K562 (cell line): ENCODE measurements at regions not wholly inside any gene's neighbourhood (a gene's known extent, or its start where the extent isn't known, plus 50 kb on each side); places are given as distances from the start of the nearest gene placed in this dataset.

ENCODE experiments used
- ATAC-seq: fragments of 200-7000 bp; cut with Tn5 transposase; 3 replicates; pipeline ENCODE4 v1.9.1; 2020; ENCODE audit warnings: moderate library complexity
- BruUV-seq: library from RNA; stranded (reverse); fragments of 400-500 nt; replicated peaks from 2 replicates; lab custom pipeline; 2021; lab: Mats Ljungman, UMichigan
- CTCF ChIA-PET: fragments of 300-600 bp; formaldehyde crosslinking; extraction: SDS; loops from one replicate; lab custom pipeline; 2021; ENCODE audit warnings: low intra/inter-chr PET ratio; lab: Yijun Ruan, JAX
- POLR2A ChIA-PET: fragments of 300-600, 350-650 bp; sonication (Branson Sonifier 250); formaldehyde crosslinking; extraction: SDS; loops from one replicate; lab custom pipeline; 2021; ENCODE audit warnings: antibody characterized with exemption, inconsistent platforms; lab: Yijun Ruan, JAX
- DNase-seq, 4 experiments: peaks; one replicate each; pipeline versions ENCODE4 v3.0.0 to v3.0.0-alpha.2; 2011 to 2018; ENCODE audit warnings: low spot score in 3 of 4, mixed read lengths in 3 of 4; ENCODE audit errors: extremely low read depth in 1 of 4
- FAIRE-seq: peaks from 2 replicates; lab custom pipeline; 2011; peaks lifted over from hg19 to GRCh38; lab: Jason Lieb, UNC
- H2AFZ ChIP-seq: 2 replicates; pipeline ENCODE4 v1.6.0; 2011; ENCODE audit warnings: low read depth, low read length, control low read depth, inconsistent platforms
- H3K27ac ChIP-seq: fragments of 200-600 bp; 3 replicates; pipeline ENCODE4 v1.8.0; 2011; ENCODE audit warnings: low read depth, mild to moderate bottlenecking, control low read depth, inconsistent platforms, low read length, moderate library complexity, mixed read lengths; ENCODE audit errors: extremely low read depth
- H3K27me3 ChIP-seq, 2 experiments: fragments of 300-600 bp in 1 of 2; 2 replicates in 1 of 2; 3 replicates in 1 of 2; pipeline versions ENCODE4 v1.6.0 to v1.8.0; 2011; ENCODE audit warnings: inconsistent platforms in 2 of 2, low read length in 2 of 2, mild to moderate bottlenecking in 1 of 2, mixed read lengths in 1 of 2, moderate library complexity in 1 of 2; ENCODE audit not compliant: control insufficient read depth in 2 of 2, insufficient read depth in 2 of 2
- H3K36me3 ChIP-seq: fragments of 300-600 bp; 3 replicates; pipeline ENCODE4 v1.8.0; 2011; ENCODE audit warnings: mild to moderate bottlenecking, low read length, inconsistent platforms; ENCODE audit not compliant: control insufficient read depth, insufficient read depth
- H3K4me1 ChIP-seq, 2 experiments: fragments of 200-600 bp in 1 of 2; replicated peaks in 1 of 2; 2 replicates in 1 of 2; 3 replicates in 1 of 2; pipeline versions ENCODE4 v1.5.1 to v1.8.0; 2011; ENCODE audit warnings: inconsistent platforms in 2 of 2, low read length in 2 of 2, mild to moderate bottlenecking in 1 of 2, mixed read lengths in 1 of 2, moderate library complexity in 1 of 2; ENCODE audit not compliant: control insufficient read depth in 2 of 2, insufficient read depth in 2 of 2
- H3K4me2 ChIP-seq: 2 replicates; pipeline ENCODE4 v1.6.1; 2011; ENCODE audit warnings: low read length, control low read depth, inconsistent platforms, mixed read lengths; ENCODE audit not compliant: insufficient read depth
- H3K4me3 ChIP-seq: fragments of 200-600 bp; sonication (generic), shearing (Covaris generic); 2 replicates; pipeline ENCODE4 v1.5.1; 2016; ENCODE audit warnings: control low read depth, inconsistent platforms
- H3K79me2 ChIP-seq: fragments of 200-600 bp; 3 replicates; pipeline ENCODE4 v1.8.0; 2011; ENCODE audit warnings: low read length, inconsistent platforms; ENCODE audit not compliant: control insufficient read depth, insufficient read depth
- H3K9ac ChIP-seq, 2 experiments: 2 replicates each; pipeline versions ENCODE4 v1.6.0 to v1.6.1; 2011; ENCODE audit warnings: low read depth in 2 of 2, low read length in 2 of 2, control low read depth in 1 of 2, inconsistent platforms in 1 of 2, mild to moderate bottlenecking in 1 of 2, mixed read lengths in 1 of 2; ENCODE audit not compliant: insufficient read depth in 1 of 2
- H3K9me1 ChIP-seq: one replicate; pipeline ENCODE4 v1.6.0; 2011; ENCODE audit warnings: inconsistent platforms, mild to moderate bottlenecking, low read length, moderate library complexity; ENCODE audit not compliant: control insufficient read depth, insufficient read depth
- H3K9me3 ChIP-seq: replicated peaks from 2 replicates; pipeline ENCODE4 v1.5.1; 2011; ENCODE audit warnings: low read depth, low read length, inconsistent platforms; ENCODE audit not compliant: control insufficient read depth, insufficient read depth
- H4K20me1 ChIP-seq: replicated peaks from 2 replicates; pipeline ENCODE4 v1.6.1; 2011; ENCODE audit warnings: low read length, inconsistent platforms, mixed read lengths; ENCODE audit not compliant: control insufficient read depth, insufficient read depth
- COPS2 ChIP-seq: fragments of 450-650 bp; conservative IDR thresholded peaks from 2 replicates; pipeline ENCODE4 v1.6.1; 2016; ENCODE audit warnings: mild to moderate bottlenecking, moderate library complexity
- EGR1 ChIP-seq: fragments of 450-650 bp; conservative IDR thresholded peaks from 2 replicates; pipeline ENCODE4 v1.6.1; 2017; ENCODE audit warnings: mild to moderate bottlenecking
- FUS ChIP-seq: fragments of 200-400 bp; formaldehyde crosslinking; optimal IDR thresholded peaks from 2 replicates; pipeline ENCODE3; 2017; ENCODE audit warnings: low read depth, low read length
- SUPT5H ChIP-seq: fragments of 450-650 bp; IDR thresholded peaks from 2 replicates; pipeline ENCODE4 v1.6.1; 2016
- YY1 ChIP-seq, 3 experiments: IDR thresholded peaks; 2 replicates each; pipeline ENCODE4 v1.6.1; 2011; ENCODE audit warnings: low read length in 2 of 3, mild to moderate bottlenecking in 2 of 3, moderate library complexity in 2 of 3, borderline replicate concordance in 1 of 3, control low read depth in 1 of 3, low read depth in 1 of 3; ENCODE audit not compliant: insufficient read depth in 3 of 3, insufficient replicate concordance in 2 of 3, control insufficient read depth in 1 of 3, insufficient read length in 1 of 3; ENCODE audit errors: extremely low read depth in 1 of 3
- ZNF217 ChIP-seq: sonication (generic); formaldehyde crosslinking; IDR thresholded peaks from 2 replicates; pipeline ENCODE4 v1.8.0; 2022; ENCODE audit warnings: mild to moderate bottlenecking, missing genetic modification reagents
- ZNF75A ChIP-seq: fragments of 450-650 bp; formaldehyde crosslinking; IDR thresholded peaks from 2 replicates; pipeline ENCODE4 v1.4.0; 2020; ENCODE audit warnings: mild to moderate bottlenecking
- ZSCAN32 ChIP-seq: fragments of 450-650 bp; formaldehyde crosslinking; IDR thresholded peaks from 2 replicates; pipeline ENCODE4 v1.4.0; 2020; ENCODE audit warnings: mild to moderate bottlenecking, moderate library complexity
- WGBS: fragments of 100-300 bp; shearing (Covaris generic); methylation state at CpG from one replicate; pipeline ENCODE4 v1.1.6; 2016; ENCODE audit warnings: low coverage, mixed read lengths; ENCODE audit not compliant: insufficient coverage; ENCODE audit errors: missing lambda C conversion rate; 5-methylcytosine and 5-hydroxymethylcytosine counted together
- in situ Hi-C: fragments of 300-500 bp; cut with MboI; formaldehyde crosslinking; loops from 4 replicates; pipeline ENCODE4 v1.15.0; 2018; ENCODE audit warnings: inconsistent platforms, mixed read lengths
- intact Hi-C: fragments of 100-400 bp; cut with micrococcal nuclease; formaldehyde crosslinking; loops from 2 replicates; pipeline ENCODE4 v1.14.2; 2022
- TF ChIP-seq, protein P1 (sequence below), 2 experiments: IDR thresholded peaks in 1 of 2; conservative IDR thresholded peaks in 1 of 2; 2 replicates each; pipeline ENCODE4 v1.6.1; 2016; ENCODE audit warnings: low read depth in 2 of 2, mild to moderate bottlenecking in 1 of 2, missing compliant biosample characterization in 1 of 2, missing genetic modification characterization in 1 of 2, moderate library complexity in 1 of 2

DNA sequence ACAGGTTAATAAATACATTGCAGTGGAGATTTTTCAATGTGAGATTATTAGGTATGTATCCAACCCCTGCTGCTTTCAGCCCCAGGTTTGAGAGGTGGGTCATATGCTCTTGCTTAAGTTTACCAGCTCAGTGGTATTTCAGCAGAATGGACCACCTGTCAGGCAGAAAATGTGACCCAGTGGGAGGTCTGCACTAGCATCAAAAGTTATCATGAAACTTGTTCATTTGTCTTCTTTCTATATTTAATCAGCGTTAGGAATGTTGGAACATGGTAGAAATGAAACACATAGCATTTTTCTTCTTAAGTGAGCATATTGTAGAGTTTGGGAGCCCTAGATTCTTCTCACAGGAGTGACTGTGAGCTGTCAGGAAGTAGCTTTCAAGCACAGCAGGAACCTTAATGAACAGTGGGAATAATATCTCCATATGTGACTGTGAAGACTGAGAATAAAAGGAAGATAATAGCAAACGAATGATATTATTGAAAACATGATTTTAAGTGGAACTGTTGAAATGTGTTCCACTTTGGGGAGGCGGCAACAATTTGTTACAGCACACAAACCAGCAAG, 596.9 kb upstream of the CDH6 start:
- H3K9ac ChIP-seq, result no peak overlapping the region
- H3K27me3 ChIP-seq, result no peaks in the 10 kb centered on the region
- no peak overlapping the region for H2AFZ ChIP-seq
- no TSS peak for BruUV-seq
- in situ Hi-C loops, result no loop called here
- no peak overlapping the region for H3K4me2 ChIP-seq
- H3K79me2 ChIP-seq, result no peaks in the 10 kb centered on the region
- no peaks in the 10 kb centered on the region for H3K9me3 ChIP-seq
- ATAC-seq (no peak), DNase-seq (no peak), FAIRE-seq (no peak)
- WGBS, result 2% methylated on average over 3 of the region's 3 CpGs
- H3K4me3 ChIP-seq, result no peak overlapping the region
- H4K20me1 ChIP-seq, result no peaks in the 10 kb centered on the region
- intact Hi-C loops, result no loop called here
- no peaks in the 10 kb centered on the region for H3K9me1 ChIP-seq
- ChIA-PET POLR2A (no interaction called here), CTCF (no interaction called here)
- TF ChIP-seq SUPT5H (no peak), FUS (no peak), YY1 (IDR thresholded peaks at IDR 0.05; ENCODE audit: borderline replicate concordance in 1 of 3, control insufficient read depth in 1 of 3, extremely low read depth in 1 of 3, insufficient read depth in 3 of 3, insufficient read length in 1 of 3, insufficient replicate concordance in 2 of 3, low read depth in 1 of 3, low read length in 2 of 3) (no peak), ZSCAN32 (CRISPR knock-in tag) (no peak), EGR1 (no peak), ZNF75A (no peak), ZNF217 (CRISPR knock-in tag) (no peak), COPS2 (no peak)
- TF ChIP-seq, protein P1, sequence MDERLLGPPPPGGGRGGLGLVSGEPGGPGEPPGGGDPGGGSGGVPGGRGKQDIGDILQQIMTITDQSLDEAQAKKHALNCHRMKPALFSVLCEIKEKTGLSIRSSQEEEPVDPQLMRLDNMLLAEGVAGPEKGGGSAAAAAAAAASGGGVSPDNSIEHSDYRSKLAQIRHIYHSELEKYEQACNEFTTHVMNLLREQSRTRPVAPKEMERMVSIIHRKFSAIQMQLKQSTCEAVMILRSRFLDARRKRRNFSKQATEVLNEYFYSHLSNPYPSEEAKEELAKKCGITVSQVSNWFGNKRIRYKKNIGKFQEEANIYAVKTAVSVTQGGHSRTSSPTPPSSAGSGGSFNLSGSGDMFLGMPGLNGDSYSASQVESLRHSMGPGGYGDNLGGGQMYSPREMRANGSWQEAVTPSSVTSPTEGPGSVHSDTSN (CRISPR knock-in tag; IDR thresholded peaks at IDR 0.05; ENCODE audit: low read depth), result no peak
- TF ChIP-seq, protein P1 (tag; conservative IDR thresholded peaks at IDR 0.05; ENCODE audit: low read depth), result no peak
- H3K4me1 ChIP-seq, result no peaks in the 10 kb centered on the region
- H3K27ac ChIP-seq, result no peak overlapping the region
- H3K36me3 ChIP-seq, result no peaks in the 10 kb centered on the region
